Ovary (tissue), 3 donors: ENCODE measurements at regions not wholly inside any gene's neighbourhood (a gene's known extent, or its start where the extent isn't known, plus 50 kb on each side); places are given as distances from the start of the nearest gene placed in this dataset.
"Not testable (repeated sequence)": the region's sequence is repeated elsewhere in the genome, so short reads cannot be mapped to it uniquely, and the experiment has no call there.

Experiments
- CTCF ChIP-seq, 3 donors: fragments of 450-650 bp in 2 of 3; fragments of 200-600 bp in 1 of 3; IDR thresholded peaks; one replicate each; pipeline versions ENCODE4 v1.5.1 to v1.8.0; 2016 to 2022; ENCODE audit warnings: antibody characterized with exemption in 3 of 3, mild to moderate bottlenecking in 1 of 3
- EP300 ChIP-seq: sonication (generic); formaldehyde crosslinking; IDR thresholded peaks from one replicate; pipeline ENCODE4 v1.6.1; 2017; ENCODE audit warnings: antibody characterized with exemption
- donor health status: DM: no; HTN: no; CAD: no.

DNA sequence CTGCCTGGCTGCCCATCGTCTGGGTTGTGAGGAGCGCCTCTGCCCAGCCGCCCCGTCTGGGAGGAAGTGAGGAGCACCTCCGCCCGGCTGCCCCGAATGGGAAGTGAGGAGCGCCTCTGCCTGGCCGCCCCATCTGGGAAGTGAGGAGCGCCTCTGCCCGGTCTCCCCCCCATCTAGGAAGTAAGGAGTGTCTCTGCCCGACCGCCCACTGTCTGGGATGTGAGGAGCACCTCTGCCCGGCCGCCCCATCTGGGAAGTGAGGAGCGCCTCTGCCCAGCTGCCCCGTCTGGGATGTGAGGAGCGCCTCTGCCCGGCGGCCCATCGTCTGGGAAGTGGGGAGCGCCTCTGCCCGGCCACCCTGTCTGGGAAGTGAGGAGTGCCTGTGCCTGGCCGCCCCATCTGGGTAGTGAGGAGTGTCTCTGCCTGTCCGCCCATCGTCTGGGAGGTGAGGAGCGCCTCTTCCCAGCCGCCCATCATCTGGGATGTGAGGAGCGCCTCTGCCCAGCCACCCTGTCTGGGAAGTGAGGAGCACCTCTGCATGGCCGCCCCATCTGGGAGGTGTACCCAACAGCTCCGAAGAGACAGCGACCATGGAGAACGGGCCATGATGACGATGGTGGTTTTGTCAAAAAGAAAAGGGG, 98.0 kb upstream of the VSTM2A start:
- not testable (repeated sequence) for TF ChIP-seq EP300; CTCF (IDR thresholded peaks at IDR 0.05)
